Smooth muscle cell (in vitro differentiated cells): ENCODE measurements at regions not wholly inside any gene's neighbourhood (a gene's known extent, or its start where the extent isn't known, plus 50 kb on each side); places are given as distances from the start of the nearest gene placed in this dataset.

Source experiments
- DNase-seq: peaks from one replicate; lab custom pipeline; 2025; ENCODE audit not compliant: unreplicated experiment; lab: John Stamatoyannopoulos, UW
- H2AFZ ChIP-seq: fragments of 200-600 bp; sonication (generic); 2 replicates; pipeline ENCODE4 v1.6.0; 2016; ENCODE audit warnings: antibody characterized with exemption, low read depth, mild to moderate bottlenecking
- H3F3A ChIP-seq: fragments of 200-600 bp; sonication (generic); 2 replicates; pipeline ENCODE4 v1.6.0; 2017; ENCODE audit warnings: antibody characterized with exemption, low read depth
- H3K27ac ChIP-seq: fragments of 200-600 bp; sonication (generic); 2 replicates; pipeline ENCODE4 v1.5.1; 2016; ENCODE audit warnings: low read depth, mild to moderate bottlenecking
- H3K27me3 ChIP-seq: fragments of 200-600 bp; sonication (generic); 2 replicates; pipeline ENCODE4 v1.6.1; 2016; ENCODE audit warnings: low read depth, mild to moderate bottlenecking
- H3K36me3 ChIP-seq: fragments of 200-600 bp; sonication (generic); 2 replicates; pipeline ENCODE4 v1.5.1; 2016; ENCODE audit warnings: low read depth
- H3K4me1 ChIP-seq: fragments of 200-600 bp; sonication (generic); 2 replicates; pipeline ENCODE4 v1.5.1; 2016; ENCODE audit warnings: low read depth
- H3K4me2 ChIP-seq: fragments of 200-600 bp; sonication (generic); 2 replicates; pipeline ENCODE4 v1.6.0; 2016; ENCODE audit warnings: mild to moderate bottlenecking
- H3K4me3 ChIP-seq: fragments of 200-600 bp; sonication (generic); 2 replicates; pipeline ENCODE4 v1.5.1; 2016; ENCODE audit warnings: mild to moderate bottlenecking
- H3K79me2 ChIP-seq: fragments of 200-600 bp; sonication (generic); 2 replicates; pipeline ENCODE4 v1.6.0; 2016; ENCODE audit warnings: low read depth, mild to moderate bottlenecking
- H3K9ac ChIP-seq: fragments of 200-600 bp; sonication (generic); 2 replicates; pipeline ENCODE4 v1.6.0; 2016; ENCODE audit warnings: low read depth
- H3K9me3 ChIP-seq: fragments of 200-600 bp; sonication (generic); replicated peaks from 2 replicates; pipeline ENCODE4 v1.5.1; 2016; ENCODE audit warnings: low read depth
- H4K20me1 ChIP-seq: fragments of 200-600 bp; sonication (generic); 2 replicates; pipeline ENCODE4 v1.6.0; 2016; ENCODE audit warnings: low read depth
- WGBS: methylation state at CpG from one replicate; pipeline ENCODE4 v1.1.7; 2016; ENCODE audit warnings: low lambda C conversion rate; 5-methylcytosine and 5-hydroxymethylcytosine counted together
- TF ChIP-seq, protein P1 (sequence below): fragments of 200-600 bp; sonication (generic); IDR thresholded peaks from 2 replicates; pipeline ENCODE4 v1.5.1; 2017; ENCODE audit warnings: borderline replicate concordance, mild to moderate bottlenecking, antibody characterized with exemption; ENCODE audit not compliant: insufficient read depth, poor library complexity, severe bottlenecking

DNA sequence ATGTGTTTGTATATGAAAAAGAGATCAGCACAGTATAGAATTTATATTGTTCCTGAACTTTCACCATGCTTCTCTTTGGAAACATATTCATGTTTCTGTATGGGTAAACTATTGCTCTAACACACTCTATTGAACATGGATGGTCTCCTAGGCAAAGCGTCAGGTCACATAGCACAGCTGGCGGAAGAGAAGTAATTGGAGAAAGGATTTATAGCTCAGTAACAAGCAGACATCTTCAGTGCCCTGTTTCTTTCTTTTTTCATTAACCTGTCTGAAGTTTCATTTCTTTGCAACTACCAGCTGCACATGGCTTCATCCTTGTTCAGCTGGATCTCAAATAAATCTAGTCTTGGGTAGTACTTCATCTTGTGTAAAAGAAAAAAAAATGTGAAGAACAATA lies 84.4 kb upstream of the TRPC6 start:
- WGBS: 88% methylated on average over 2 of the region's 2 CpGs
- Histone ChIP-seq H3F3A (no peaks in the 10 kb centered on the region), H3K36me3 (no peaks in the 10 kb centered on the region), H3K4me2 (no peak overlapping the region), H3K9ac (no peak overlapping the region), H3K4me3 (no peak overlapping the region), H3K27ac (no peak overlapping the region), H3K9me3 (no peaks in the 10 kb centered on the region), H3K79me2 (no peaks in the 10 kb centered on the region), H2AFZ (no peak overlapping the region), H3K27me3 (no peaks in the 10 kb centered on the region), H3K4me1 (no peaks in the 10 kb centered on the region), H4K20me1 (no peaks in the 10 kb centered on the region)
- DNase-seq: no peak
- TF ChIP-seq, protein P1, sequence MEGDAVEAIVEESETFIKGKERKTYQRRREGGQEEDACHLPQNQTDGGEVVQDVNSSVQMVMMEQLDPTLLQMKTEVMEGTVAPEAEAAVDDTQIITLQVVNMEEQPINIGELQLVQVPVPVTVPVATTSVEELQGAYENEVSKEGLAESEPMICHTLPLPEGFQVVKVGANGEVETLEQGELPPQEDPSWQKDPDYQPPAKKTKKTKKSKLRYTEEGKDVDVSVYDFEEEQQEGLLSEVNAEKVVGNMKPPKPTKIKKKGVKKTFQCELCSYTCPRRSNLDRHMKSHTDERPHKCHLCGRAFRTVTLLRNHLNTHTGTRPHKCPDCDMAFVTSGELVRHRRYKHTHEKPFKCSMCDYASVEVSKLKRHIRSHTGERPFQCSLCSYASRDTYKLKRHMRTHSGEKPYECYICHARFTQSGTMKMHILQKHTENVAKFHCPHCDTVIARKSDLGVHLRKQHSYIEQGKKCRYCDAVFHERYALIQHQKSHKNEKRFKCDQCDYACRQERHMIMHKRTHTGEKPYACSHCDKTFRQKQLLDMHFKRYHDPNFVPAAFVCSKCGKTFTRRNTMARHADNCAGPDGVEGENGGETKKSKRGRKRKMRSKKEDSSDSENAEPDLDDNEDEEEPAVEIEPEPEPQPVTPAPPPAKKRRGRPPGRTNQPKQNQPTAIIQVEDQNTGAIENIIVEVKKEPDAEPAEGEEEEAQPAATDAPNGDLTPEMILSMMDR: no peak

DNA sequence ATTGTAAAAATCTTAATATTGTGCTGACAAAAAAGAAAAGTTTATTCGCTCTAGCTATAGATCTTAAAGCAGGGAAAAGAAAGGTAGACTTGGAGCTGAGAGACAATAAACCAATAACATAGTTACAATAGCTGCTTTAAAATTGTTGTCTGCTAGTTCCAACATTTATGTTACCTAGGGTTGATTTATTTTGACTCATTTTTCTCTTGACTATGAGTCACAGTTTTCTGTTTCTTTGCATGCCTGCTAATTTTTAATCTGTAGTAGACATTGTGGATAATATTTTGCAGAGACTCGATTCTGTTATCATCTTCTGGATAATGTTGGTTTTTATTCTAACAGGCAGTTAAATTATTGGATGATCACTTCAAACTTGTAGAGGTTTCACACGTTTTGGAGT lies 83.1 kb upstream of the TRPC6 start:
- TF ChIP-seq, protein P1: no peak
- WGBS: 73% methylated on average over 3 of the region's 3 CpGs
- no peaks in the 10 kb centered on the region for H4K20me1 ChIP-seq

GRCh38 chr11:101661559-101661958 lies 77.8 kb upstream of the TRPC6 start:
- no peak overlapping the region for H3K4me3 ChIP-seq
- H3K36me3 ChIP-seq: no peaks in the 10 kb centered on the region
- H3K4me2 ChIP-seq: no peak overlapping the region
- no peaks in the 10 kb centered on the region for H4K20me1 ChIP-seq
- DNase-seq: no peak
- H3K27me3 ChIP-seq: no peaks in the 10 kb centered on the region
- peaks cover 6% of the 10 kb centered on the region for H3K9me3 ChIP-seq
- 100% methylated on average over 1 of the region's 1 CpG for WGBS
- H3K4me1 ChIP-seq: no peaks in the 10 kb centered on the region
- no peak overlapping the region for H3K27ac ChIP-seq
- TF ChIP-seq, protein P1: no peak
- no peak overlapping the region for H3K9ac ChIP-seq
- H3F3A ChIP-seq: no peaks in the 10 kb centered on the region
- no peak overlapping the region for H2AFZ ChIP-seq
- no peaks in the 10 kb centered on the region for H3K79me2 ChIP-seq

More for the DNA sequence above, 83.1 kb upstream of the TRPC6 start:
- Histone ChIP-seq H3K4me3 (no peak overlapping the region), H3K79me2 (no peaks in the 10 kb centered on the region), H3K27ac (no peak overlapping the region), H2AFZ (no peak overlapping the region), H3K9ac (no peak overlapping the region), H3K9me3 (peaks cover under 1% of the 10 kb centered on the region), H3K4me1 (no peaks in the 10 kb centered on the region), H3K36me3 (no peaks in the 10 kb centered on the region), H3F3A (no peaks in the 10 kb centered on the region), H3K27me3 (no peaks in the 10 kb centered on the region), H3K4me2 (no peak overlapping the region)
- no peak for DNase-seq
